Left forelimb (tissue), 1 donor: ENCODE measurements at regions not wholly inside any gene's neighbourhood (a gene's known extent, or its start where the extent isn't known, plus 50 kb on each side); places are given as distances from the start of the nearest gene placed in this dataset.

Experiments used
- DNase-seq: peaks from one replicate; pipeline ENCODE4 v3.0.0-alpha.2; 2018; ENCODE audit warnings: low spot score

GRCh38 chr6:145020543-145020942, 714.8 kb downstream of the EPM2A start:
- DNase-seq, result no peak

GRCh38 chr6:145022199-145022796, 713.0 kb downstream of the EPM2A start:
- DNase-seq, result no peak

GRCh38 chr6:145023116-145023726, 712.1 kb downstream of the EPM2A start:
- no peak for DNase-seq

GRCh38 chr6:145025488-145025887, 709.8 kb downstream of the EPM2A start:
- no peak for DNase-seq

- DNase-seq, result no peak
Observed at GRCh38 chr6:145026267-145026679, 709.0 kb downstream of the EPM2A start.

- no peak for DNase-seq
Observed at GRCh38 chr6:145028144-145028818, 707.0 kb downstream of the EPM2A start.

- DNase-seq, result no peak
Observed at GRCh38 chr6:145031001-145031400, 704.3 kb downstream of the EPM2A start.

- DNase-seq, result no peak
Observed at GRCh38 chr6:145031962-145032361, 703.4 kb downstream of the EPM2A start.

GRCh38 chr6:145032562-145033145, 702.7 kb downstream of the EPM2A start:
- DNase-seq, result no peak

- no peak for DNase-seq
Observed at GRCh38 chr6:145034664-145035063, 700.7 kb downstream of the EPM2A start.

- no peak for DNase-seq
Observed at GRCh38 chr6:145036236-145036635, 699.1 kb downstream of the EPM2A start.

GRCh38 chr6:145036848-145037567, 698.3 kb downstream of the EPM2A start:
- DNase-seq, result no peak

- no peak for DNase-seq
Observed at GRCh38 chr6:145042559-145042958, 692.8 kb downstream of the EPM2A start.

- no peak for DNase-seq
Observed at GRCh38 chr6:145043926-145044500, 691.3 kb downstream of the EPM2A start.

- DNase-seq, result no peak
Observed at GRCh38 chr6:145044641-145045246, 690.6 kb downstream of the EPM2A start.

GRCh38 chr6:145045582-145045981, 689.7 kb downstream of the EPM2A start:
- DNase-seq, result no peak

GRCh38 chr6:145047891-145048290, 687.4 kb downstream of the EPM2A start:
- no peak for DNase-seq

GRCh38 chr6:145051661-145052060, 683.7 kb downstream of the EPM2A start:
- DNase-seq, result no peak

GRCh38 chr6:145055567-145055966, 679.8 kb downstream of the EPM2A start:
- DNase-seq, result no peak

- DNase-seq, result no peak
Observed at GRCh38 chr6:145060714-145061113, 674.6 kb downstream of the EPM2A start.

GRCh38 chr6:145063091-145063490, 672.2 kb downstream of the EPM2A start:
- DNase-seq, result no peak

- DNase-seq, result no peak
Observed at GRCh38 chr6:145067430-145067829, 667.9 kb downstream of the EPM2A start.
